Panc1 (cell line): ENCODE measurements at regions not wholly inside any gene's neighbourhood (a gene's known extent, or its start where the extent isn't known, plus 50 kb on each side); places are given as distances from the start of the nearest gene placed in this dataset.

Source experiments
- ATAC-seq: fragments of 200-7000 bp; cut with Tn5 transposase; 2 replicates; pipeline ENCODE4 v1.9.1; 2020; ENCODE audit warnings: mild to moderate bottlenecking, moderate library complexity
- BruUV-seq: library from RNA; stranded (reverse); fragments of 400-500 nt; replicated peaks from 2 replicates; lab custom pipeline; 2021; lab: Mats Ljungman, UMichigan
- CTCF ChIA-PET: fragments of 300-600 bp; sonication (Branson Sonifier 250); formaldehyde crosslinking; loops from one replicate; lab custom pipeline; 2022; ENCODE audit warnings: antibody characterized with exemption; lab: Charles Lee
- POLR2A ChIA-PET: fragments of 300-600 bp; sonication (Branson Sonifier 250); formaldehyde crosslinking; loops from one replicate; lab custom pipeline; 2022; ENCODE audit warnings: antibody characterized with exemption; lab: Charles Lee
- DNase-seq: peaks from one replicate; pipeline ENCODE4 v3.0.0-alpha.2; 2010; ENCODE audit warnings: low read depth, low spot score
- H3K27ac ChIP-seq: 2 replicates; pipeline ENCODE4 v1.5.1; 2011; ENCODE audit warnings: mild to moderate bottlenecking, low read length, inconsistent platforms
- H3K27me3 ChIP-seq: fragments of 200-500 bp; sonication (Bioruptor generic); 2 replicates; pipeline ENCODE4 v1.6.0; 2014; ENCODE audit warnings: low read length, inconsistent platforms; ENCODE audit not compliant: control insufficient read depth, insufficient read depth
- H3K36me3 ChIP-seq: fragments of 200-500 bp; sonication (Bioruptor generic); 2 replicates; pipeline ENCODE4 v1.5.1; 2014; ENCODE audit warnings: inconsistent platforms, mild to moderate bottlenecking, low read length, moderate library complexity; ENCODE audit not compliant: control insufficient read depth, insufficient read depth
- H3K4me1 ChIP-seq: 2 replicates; pipeline ENCODE4 v1.5.1; 2011; ENCODE audit warnings: inconsistent platforms, mild to moderate bottlenecking, low read length, moderate library complexity; ENCODE audit not compliant: control insufficient read depth, insufficient read depth
- H3K4me3 ChIP-seq, 2 experiments: 2 replicates each; pipeline ENCODE4 v1.5.1; 2011 to 2012; ENCODE audit warnings: low read depth in 2 of 2, low read length in 2 of 2, mild to moderate bottlenecking in 2 of 2, inconsistent platforms in 1 of 2, moderate library complexity in 1 of 2
- H3K9me3 ChIP-seq: fragments of 200-500 bp; sonication (Bioruptor generic); 2 replicates; pipeline ENCODE4 v1.5.1; 2014; ENCODE audit warnings: low read depth, mild to moderate bottlenecking, inconsistent platforms, low read length, moderate library complexity; ENCODE audit not compliant: control insufficient read depth, insufficient read depth
- CTCF ChIP-seq: fragments of 450-650 bp; IDR thresholded peaks from 2 replicates; pipeline ENCODE4 v1.5.1; 2017; ENCODE audit warnings: mild to moderate bottlenecking
- POLR2AphosphoS5 ChIP-seq: IDR thresholded peaks from 2 replicates; pipeline ENCODE4 v1.6.1; 2012; ENCODE audit warnings: mild to moderate bottlenecking, low read depth, low read length, moderate library complexity
- SIN3A ChIP-seq: IDR thresholded peaks from 2 replicates; pipeline ENCODE4 v1.6.1; 2012; ENCODE audit warnings: low read depth, mild to moderate bottlenecking, low read length, moderate library complexity, borderline replicate concordance; ENCODE audit not compliant: insufficient read depth
- TCF7L2 ChIP-seq: IDR thresholded peaks from 2 replicates; pipeline ENCODE4 v1.6.1; 2011; ENCODE audit warnings: mild to moderate bottlenecking, low read depth, low read length, inconsistent platforms
- in situ Hi-C: cut with HindIII; loops from 2 replicates; pipeline ENCODE4 v1.10.0; 2016; ENCODE audit warnings: low sequenced_read_pairs, low pct_unique_long_range_greater_than_20kb
- intact Hi-C: fragments of 100-400 bp; cut with micrococcal nuclease; formaldehyde crosslinking; loops from one replicate; pipeline ENCODE4 v1.10.0; 2022; ENCODE audit not compliant: unreplicated experiment
- TF ChIP-seq, protein P1 (sequence below), 2 experiments: IDR thresholded peaks; 2 replicates each; pipeline ENCODE4 v1.6.1; 2011 to 2012; ENCODE audit warnings: low read depth in 2 of 2, control low read depth in 1 of 2, low read length in 1 of 2, mild to moderate bottlenecking in 1 of 2, moderate library complexity in 1 of 2; ENCODE audit not compliant: insufficient read depth in 1 of 2

DNA sequence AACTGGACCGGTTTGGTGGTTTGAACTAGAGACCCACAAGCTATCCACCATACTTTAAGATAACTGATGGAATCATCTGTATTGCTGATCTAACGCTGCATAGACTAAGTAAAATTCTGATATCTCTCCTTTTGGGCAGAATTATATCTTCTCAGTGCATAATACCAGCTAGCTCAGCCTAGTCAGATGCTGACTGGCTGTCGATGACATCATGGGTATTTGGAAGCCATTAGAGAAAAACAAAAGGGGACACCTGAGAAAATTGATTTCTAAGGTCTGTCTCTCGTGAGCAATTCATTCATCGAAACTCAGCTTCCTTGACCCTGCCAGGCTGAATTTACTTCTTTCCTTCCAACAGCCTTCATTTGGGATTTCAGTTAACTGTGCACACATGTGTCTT lies 263.0 kb upstream of the CCL2 start:
- no peaks in the 10 kb centered on the region for H3K9me3 ChIP-seq
- POLR2A ChIA-PET, result no interaction called here
- H3K27me3 ChIP-seq, result no peaks in the 10 kb centered on the region; the same call in 1 of the 2 replicates
- no peaks in the 10 kb centered on the region for H3K4me1 ChIP-seq
- in situ Hi-C loops, result no loop called here
- H3K27ac ChIP-seq, result no peak overlapping the region
- ATAC-seq, result no peak
- CTCF ChIA-PET, result no interaction called here
- H3K36me3 ChIP-seq, result no peaks in the 10 kb centered on the region
- no peak overlapping the region for H3K4me3 ChIP-seq
- TF ChIP-seq POLR2AphosphoS5 (no peak), SIN3A (no peak), TCF7L2 (no peak), CTCF (no peak)
- TF ChIP-seq, protein P1, sequence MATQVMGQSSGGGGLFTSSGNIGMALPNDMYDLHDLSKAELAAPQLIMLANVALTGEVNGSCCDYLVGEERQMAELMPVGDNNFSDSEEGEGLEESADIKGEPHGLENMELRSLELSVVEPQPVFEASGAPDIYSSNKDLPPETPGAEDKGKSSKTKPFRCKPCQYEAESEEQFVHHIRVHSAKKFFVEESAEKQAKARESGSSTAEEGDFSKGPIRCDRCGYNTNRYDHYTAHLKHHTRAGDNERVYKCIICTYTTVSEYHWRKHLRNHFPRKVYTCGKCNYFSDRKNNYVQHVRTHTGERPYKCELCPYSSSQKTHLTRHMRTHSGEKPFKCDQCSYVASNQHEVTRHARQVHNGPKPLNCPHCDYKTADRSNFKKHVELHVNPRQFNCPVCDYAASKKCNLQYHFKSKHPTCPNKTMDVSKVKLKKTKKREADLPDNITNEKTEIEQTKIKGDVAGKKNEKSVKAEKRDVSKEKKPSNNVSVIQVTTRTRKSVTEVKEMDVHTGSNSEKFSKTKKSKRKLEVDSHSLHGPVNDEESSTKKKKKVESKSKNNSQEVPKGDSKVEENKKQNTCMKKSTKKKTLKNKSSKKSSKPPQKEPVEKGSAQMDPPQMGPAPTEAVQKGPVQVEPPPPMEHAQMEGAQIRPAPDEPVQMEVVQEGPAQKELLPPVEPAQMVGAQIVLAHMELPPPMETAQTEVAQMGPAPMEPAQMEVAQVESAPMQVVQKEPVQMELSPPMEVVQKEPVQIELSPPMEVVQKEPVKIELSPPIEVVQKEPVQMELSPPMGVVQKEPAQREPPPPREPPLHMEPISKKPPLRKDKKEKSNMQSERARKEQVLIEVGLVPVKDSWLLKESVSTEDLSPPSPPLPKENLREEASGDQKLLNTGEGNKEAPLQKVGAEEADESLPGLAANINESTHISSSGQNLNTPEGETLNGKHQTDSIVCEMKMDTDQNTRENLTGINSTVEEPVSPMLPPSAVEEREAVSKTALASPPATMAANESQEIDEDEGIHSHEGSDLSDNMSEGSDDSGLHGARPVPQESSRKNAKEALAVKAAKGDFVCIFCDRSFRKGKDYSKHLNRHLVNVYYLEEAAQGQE (IDR thresholded peaks at IDR 0.05; ENCODE audit: insufficient read depth in 1 of 2, low read depth in 2 of 2, low read length in 1 of 2), result no peak
- intact Hi-C loops, result no loop called here
- BruUV-seq, result no TSS peak
- no peak for DNase-seq

- POLR2A ChIA-PET, result interaction anchor here (0.5 to 0.6 kb wide), 2 partner anchors 16 to 252 kb away, joined by 4 to 8 read pairs; no protein-coding TSS in a partner anchor
- Histone ChIP-seq H3K9me3 (no peaks in the 10 kb centered on the region), H3K4me3 (no peak overlapping the region), H3K36me3 (no peaks in the 10 kb centered on the region), H3K27me3 (no peaks in the 10 kb centered on the region), H3K27ac (no peak overlapping the region), H3K4me1 (no peaks in the 10 kb centered on the region)
- DNase-seq (no peak), ATAC-seq (no peak)
- in situ Hi-C loops (no loop called here), intact Hi-C loops (no loop called here)
- CTCF ChIA-PET, result no interaction called here
- TF ChIP-seq TCF7L2, result no peak
- TF ChIP-seq POLR2AphosphoS5, result no peak
- TF ChIP-seq, protein P1 (IDR thresholded peaks at IDR 0.05; ENCODE audit: insufficient read depth in 1 of 2, low read depth in 2 of 2, low read length in 1 of 2), result no peak
- TF ChIP-seq CTCF, result no peak
- no peak for TF ChIP-seq SIN3A
- BruUV-seq, result no TSS peak
These were observed 254.4 kb upstream of the CCL2 start for GRCh38 chr17:34000639-34001038.
